HepG2 (cell line): ENCODE measurements at regions not wholly inside any gene's neighbourhood (a gene's known extent, or its start where the extent isn't known, plus 50 kb on each side); places are given as distances from the start of the nearest gene placed in this dataset.

Experiments used
- ATAC-seq: fragments of 200-7000 bp; cut with Tn5 transposase; 3 replicates; pipeline ENCODE4 v1.9.1; 2020; ENCODE audit warnings: mild to moderate bottlenecking, moderate library complexity
- BruUV-seq: library from RNA; stranded (reverse); fragments of 400-500 nt; replicated peaks from 2 replicates; lab custom pipeline; 2021; lab: Mats Ljungman, UMichigan
- CTCF ChIA-PET: fragments of 300-600 bp; formaldehyde crosslinking; extraction: SDS; loops from one replicate; lab custom pipeline; 2021; ENCODE audit warnings: low total read pairs, inconsistent platforms, low intra/inter-chr PET ratio; lab: Yijun Ruan, JAX
- POLR2A ChIA-PET: fragments of 350-600 bp; sonication (Branson Sonifier 250); formaldehyde crosslinking; loops from one replicate; lab custom pipeline; 2020; ENCODE audit warnings: antibody characterized with exemption, inconsistent platforms; lab: Yijun Ruan, JAX
- DNase-seq: peaks from one replicate; pipeline ENCODE4 v3.0.0-alpha.2; 2015; ENCODE audit warnings: low spot score
- FAIRE-seq: peaks from 3 replicates; lab custom pipeline; 2011; peaks lifted over from hg19 to GRCh38; lab: Jason Lieb, UNC
- H2AFZ ChIP-seq: one replicate; pipeline ENCODE4 v1.6.1; 2011; ENCODE audit warnings: low read length, inconsistent platforms
- H3K27ac ChIP-seq: fragments of 300-600 bp; 3 replicates; pipeline ENCODE4 v1.8.0; 2011; ENCODE audit warnings: mixed run types, mild to moderate bottlenecking, mixed read lengths, low read length, inconsistent platforms; ENCODE audit not compliant: insufficient read depth; ENCODE audit errors: extremely low read length
- H3K27me3 ChIP-seq, 2 experiments: fragments of 200-600 bp in 1 of 2; 2 replicates in 1 of 2; 3 replicates in 1 of 2; pipeline versions ENCODE4 v1.6.0 to v1.8.0; 2011; ENCODE audit warnings: low read length in 2 of 2, mild to moderate bottlenecking in 2 of 2, moderate library complexity in 2 of 2, inconsistent platforms in 1 of 2; ENCODE audit not compliant: insufficient read depth in 2 of 2, control insufficient read depth in 1 of 2
- H3K36me3 ChIP-seq, 2 experiments: fragments of 200-600 bp in 1 of 2; replicated peaks in 1 of 2; 2 replicates in 1 of 2; 3 replicates in 1 of 2; pipeline versions ENCODE4 v1.5.1 to v1.8.0; 2011; ENCODE audit warnings: low read length in 2 of 2, inconsistent platforms in 1 of 2; ENCODE audit not compliant: insufficient read depth in 2 of 2, control insufficient read depth in 1 of 2
- H3K4me1 ChIP-seq: 2 replicates; pipeline ENCODE4 v1.5.1; 2012; ENCODE audit warnings: low read length, inconsistent platforms; ENCODE audit not compliant: insufficient read depth
- H3K4me2 ChIP-seq: 2 replicates; pipeline ENCODE4 v1.6.0; 2011; ENCODE audit warnings: low read depth, low read length, inconsistent platforms
- H3K4me3 ChIP-seq, 3 experiments: fragments of 200-600 bp in 1 of 3; sonication (generic), shearing (Covaris generic) in 1 of 3; replicated peaks in 1 of 3; 2 replicates each; pipeline ENCODE4 v1.5.1; 2011 to 2016; ENCODE audit warnings: low read length in 3 of 3, inconsistent platforms in 2 of 3, low read depth in 2 of 3, mild to moderate bottlenecking in 2 of 3, control low read depth in 1 of 3, mixed read lengths in 1 of 3; ENCODE audit not compliant: insufficient read depth in 1 of 3
- H3K79me2 ChIP-seq: one replicate; pipeline ENCODE4 v1.6.1; 2011; ENCODE audit warnings: low read length, inconsistent platforms; ENCODE audit not compliant: insufficient read depth
- H3K9ac ChIP-seq: 2 replicates; pipeline ENCODE4 v1.6.0; 2011; ENCODE audit warnings: mild to moderate bottlenecking, low read depth, low read length, inconsistent platforms; ENCODE audit not compliant: insufficient read depth
- H3K9me3 ChIP-seq: 2 replicates; pipeline ENCODE4 v1.5.1; 2012; ENCODE audit warnings: mild to moderate bottlenecking, low read length
- H4K20me1 ChIP-seq: 2 replicates; pipeline ENCODE4 v1.6.0; 2011; ENCODE audit warnings: inconsistent platforms, mild to moderate bottlenecking, low read length, moderate library complexity; ENCODE audit not compliant: insufficient read depth
- ARNT ChIP-seq: fragments of 450-650 bp; IDR thresholded peaks from 2 replicates; pipeline ENCODE4 v1.6.1; 2017
- ARNT2 ChIP-seq: sonication (generic); formaldehyde crosslinking; IDR thresholded peaks from 2 replicates; pipeline ENCODE4 v1.8.0; 2022; ENCODE audit warnings: mild to moderate bottlenecking, low read depth, missing genetic modification reagents, moderate library complexity
- BHLHE40 ChIP-seq: IDR thresholded peaks from 2 replicates; pipeline ENCODE4 v1.6.1; 2011; ENCODE audit warnings: low read length, improper control_type of control experiment
- BRF2 ChIP-seq: sonication (generic); formaldehyde crosslinking; IDR thresholded peaks from 2 replicates; pipeline ENCODE4 v1.8.1; 2022; ENCODE audit warnings: mild to moderate bottlenecking, missing genetic modification reagents
- EZH2 ChIP-seq: conservative IDR thresholded peaks from 2 replicates; pipeline ENCODE4 v1.6.1; 2012; ENCODE audit warnings: mild to moderate bottlenecking, low read depth, low read length, moderate library complexity
- FOXA3 ChIP-seq: IDR thresholded peaks from 2 replicates; pipeline ENCODE4 v1.6.1; 2016; ENCODE audit warnings: missing genetic modification reagents, missing compliant biosample characterization
- HOMEZ ChIP-seq: IDR thresholded peaks from 2 replicates; pipeline ENCODE4 v1.6.1; 2016; ENCODE audit warnings: low read depth
- KLF6 ChIP-seq: IDR thresholded peaks from 2 replicates; pipeline ENCODE4 v1.8.0; 2016; ENCODE audit warnings: missing biosample characterization, missing genetic modification reagents
- KMT2B ChIP-seq: IDR thresholded peaks from 2 replicates; pipeline ENCODE4 v1.6.1; 2016; ENCODE audit warnings: missing genetic modification reagents, missing compliant biosample characterization
- MAX ChIP-seq: IDR thresholded peaks from 2 replicates; pipeline ENCODE4 v1.6.1; 2012; ENCODE audit warnings: inconsistent platforms
- NR2F1 ChIP-seq, 2 experiments: fragments of 450-650 bp in 1 of 2; formaldehyde crosslinking in 1 of 2; IDR thresholded peaks; 2 replicates each; pipeline versions ENCODE4 v1.5.0 to v1.6.1; 2016 to 2020; ENCODE audit warnings: mild to moderate bottlenecking in 1 of 2, missing compliant biosample characterization in 1 of 2, missing genetic modification reagents in 1 of 2, moderate library complexity in 1 of 2
- RARA ChIP-seq: IDR thresholded peaks from 2 replicates; pipeline ENCODE4 v1.6.1; 2016; ENCODE audit warnings: missing genetic modification reagents, missing compliant biosample characterization
- U2AF2 ChIP-seq: fragments of 200-400 bp; formaldehyde crosslinking; IDR thresholded peaks from 2 replicates; pipeline ENCODE4 v1.6.1; 2017; ENCODE audit warnings: low read depth, mild to moderate bottlenecking, low read length
- ZNF10 ChIP-seq: sonication (generic); formaldehyde crosslinking; IDR thresholded peaks from 2 replicates; pipeline ENCODE4 v1.4.0; 2020; ENCODE audit warnings: mild to moderate bottlenecking, low read depth, missing genetic modification reagents, borderline replicate concordance
- ZNF44 ChIP-seq: sonication (generic); formaldehyde crosslinking; IDR thresholded peaks from 2 replicates; pipeline ENCODE4 v1.5.1; 2020; ENCODE audit warnings: mild to moderate bottlenecking, missing genetic modification reagents
- ZNF552 ChIP-seq: sonication (generic); formaldehyde crosslinking; IDR thresholded peaks from 2 replicates; pipeline ENCODE4 v1.9.0; 2022; ENCODE audit warnings: missing genetic modification reagents, mild to moderate bottlenecking, borderline replicate concordance
- ZNF773 ChIP-seq: sonication (generic); formaldehyde crosslinking; IDR thresholded peaks from 2 replicates; pipeline ENCODE4 v1.4.0; 2020; ENCODE audit warnings: missing genetic modification reagents, borderline replicate concordance
- ZNF777 ChIP-seq: sonication (generic); formaldehyde crosslinking; IDR thresholded peaks from 2 replicates; pipeline ENCODE4 v1.4.0; 2020; ENCODE audit warnings: missing genetic modification reagents
- ZNF800 ChIP-seq: sonication (generic); formaldehyde crosslinking; IDR thresholded peaks from 2 replicates; pipeline ENCODE4 v1.4.0; 2020; ENCODE audit warnings: missing genetic modification reagents
- ZNF878 ChIP-seq: sonication (generic); formaldehyde crosslinking; IDR thresholded peaks from 2 replicates; pipeline ENCODE4 v1.8.1; 2023; ENCODE audit warnings: mild to moderate bottlenecking, missing genetic modification reagents, moderate library complexity
- WGBS: methylation state at CpG from one replicate; pipeline ENCODE4 v1.1.6; 2017; ENCODE audit warnings: low lambda C conversion rate; 5-methylcytosine and 5-hydroxymethylcytosine counted together
- in situ Hi-C: cut with HindIII; loops from 2 replicates; pipeline ENCODE4 v1.10.0; 2017; ENCODE audit warnings: low pct_unique_long_range_greater_than_20kb; ENCODE audit not compliant: extremely low pct_ligation_motif_present
- intact Hi-C: fragments of 100-400 bp; cut with micrococcal nuclease; formaldehyde crosslinking; loops from one replicate; pipeline ENCODE4 v1.10.0; 2022; ENCODE audit not compliant: unreplicated experiment

GRCh38 chr2:59206361-59206760 lies 965.2 kb upstream of the FANCL start:
- no peak overlapping the region for H3K27ac ChIP-seq
- FAIRE-seq, result no peak
- POLR2A ChIA-PET, result no interaction called here

More at GRCh38 chr2:59206361-59206760, 965.2 kb upstream of the FANCL start:
- no peak for ATAC-seq
- no peaks in the 10 kb centered on the region for H3K9me3 ChIP-seq
- H3K9ac ChIP-seq, result no peak overlapping the region
- H2AFZ ChIP-seq, result no peak overlapping the region
- H3K4me3 ChIP-seq, result no peak overlapping the region
- intact Hi-C loops, result no loop called here
- no peaks in the 10 kb centered on the region for H3K79me2 ChIP-seq
- CTCF ChIA-PET, result no interaction called here
- TF ChIP-seq HOMEZ (CRISPR knock-in tag), result no peak
- no peak for TF ChIP-seq U2AF2
- no peak for TF ChIP-seq FOXA3 (CRISPR knock-in tag)
- no peak for TF ChIP-seq RARA (CRISPR knock-in tag)
- TF ChIP-seq KMT2B, result no peak
- TF ChIP-seq NR2F1 (CRISPR knock-in tag; IDR thresholded peaks at IDR 0.05), result no peak
- TF ChIP-seq ZNF777 (CRISPR knock-in tag), result no peak
- no peak for TF ChIP-seq ZNF773 (CRISPR knock-in tag)
- no peak for TF ChIP-seq ZNF44
- no peak for TF ChIP-seq ARNT2
- no peak for TF ChIP-seq ZNF552 (CRISPR knock-in tag)
- TF ChIP-seq BRF2 (CRISPR knock-in tag), result no peak
- TF ChIP-seq MAX, result no peak
- TF ChIP-seq BHLHE40, result no peak
- no peak for TF ChIP-seq EZH2
- no peak for TF ChIP-seq ZNF878 (CRISPR knock-in tag)
- no peak for TF ChIP-seq KLF6
- no peak for TF ChIP-seq ZNF800 (CRISPR knock-in tag)
- TF ChIP-seq ZNF10 (CRISPR knock-in tag), result no peak
- TF ChIP-seq ARNT, result no peak
- TF ChIP-seq, all 625 proteins: peak for 0
- WGBS, result 3% methylated on average over 4 of the region's 4 CpGs
- Histone ChIP-seq H3K4me2 (no peak overlapping the region), H3K27me3 (no peaks in the 10 kb centered on the region), H3K36me3 (no peaks in the 10 kb centered on the region), H4K20me1 (no peaks in the 10 kb centered on the region), H3K4me1 (no peaks in the 10 kb centered on the region)
- no TSS peak for BruUV-seq
- no peak for DNase-seq
- in situ Hi-C loops, result no loop called here
